GM19468 (cell line): ENCODE measurements at regions not wholly inside any gene's neighbourhood (a gene's known extent, or its start where the extent isn't known, plus 50 kb on each side); places are given as distances from the start of the nearest gene placed in this dataset.

ENCODE experiments used
- ATAC-seq: cut with Tn5 transposase; IDR thresholded peaks from one replicate; pipeline ENCODE4 v1.9.1; 2021; ENCODE audit warnings: mild to moderate bottlenecking, moderate library complexity, moderate number of reproducible peaks; ENCODE audit not compliant: unreplicated experiment; ENCODE audit errors: extremely low read depth

- ATAC-seq = no peak
These were observed 233.3 kb upstream of the EGLN3 start for GRCh38 chr14:34184126-34184525.

- no peak for ATAC-seq
These were observed 232.6 kb upstream of the EGLN3 start for GRCh38 chr14:34183478-34183877.

GRCh38 chr14:34181338-34181737 is 230.5 kb upstream of the EGLN3 start:
- no peak for ATAC-seq

GRCh38 chr14:34180869-34181268 is 230.0 kb upstream of the EGLN3 start:
- ATAC-seq = no peak

DNA sequence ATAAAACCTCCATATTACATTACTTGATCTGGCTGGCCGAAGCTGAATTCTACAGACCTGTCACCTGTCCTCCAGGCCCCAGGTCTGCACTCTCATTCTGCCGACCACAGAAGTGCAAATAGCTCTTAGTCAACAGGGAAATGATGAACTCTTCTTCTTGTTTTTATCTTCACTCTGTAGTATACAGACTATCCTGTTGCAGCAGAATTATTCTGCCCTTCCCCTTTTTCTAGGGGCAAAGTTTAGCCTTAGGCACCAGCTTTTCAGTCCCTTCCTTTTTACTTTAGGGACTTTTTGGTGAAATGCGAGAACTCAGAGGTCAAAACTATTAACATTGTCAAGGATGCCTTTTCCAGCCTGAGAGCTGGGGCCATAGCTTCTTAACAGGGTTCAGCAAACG is 229.6 kb upstream of the EGLN3 start:
- ATAC-seq = no peak

DNA sequence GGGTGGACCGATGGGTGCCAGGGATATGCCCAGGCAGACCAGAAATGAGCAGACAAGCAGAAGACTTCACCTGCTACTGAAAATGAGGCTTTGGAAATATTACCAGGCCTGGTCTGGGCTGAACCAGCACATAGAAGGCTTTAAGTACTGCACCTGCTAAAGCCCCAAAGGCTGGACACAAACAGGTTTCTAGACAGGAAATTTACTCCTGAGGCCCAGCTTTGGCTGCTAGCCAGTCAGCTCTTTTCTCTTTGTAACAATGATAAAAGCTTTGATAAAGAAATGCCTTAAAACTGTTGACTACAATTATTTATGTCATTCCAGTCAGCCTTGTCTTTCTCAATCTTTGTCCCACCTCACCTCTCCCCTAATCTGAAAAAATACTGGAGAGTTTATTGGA is 228.9 kb upstream of the EGLN3 start:
- ATAC-seq = no peak

GRCh38 chr14:34177466-34177865 is 226.6 kb upstream of the EGLN3 start:
- no peak for ATAC-seq

DNA sequence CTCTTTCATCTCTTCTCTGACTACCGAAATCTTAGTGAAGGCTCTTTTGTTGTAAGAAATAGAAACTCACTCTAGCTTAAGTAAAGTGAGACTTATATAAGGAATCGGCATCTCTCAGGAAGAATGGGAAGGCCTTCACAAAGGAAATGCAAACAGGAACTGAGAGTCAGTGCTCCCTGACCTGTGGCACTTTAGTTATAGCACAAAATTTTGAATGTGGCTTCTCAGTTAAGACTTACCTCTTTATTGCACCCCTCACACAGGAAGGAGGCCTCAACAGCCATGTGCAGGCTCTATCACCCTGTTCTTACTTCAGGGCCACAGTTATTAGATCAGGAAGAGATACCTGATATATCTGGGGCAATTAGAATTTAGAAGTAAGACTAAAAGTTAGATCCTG is 224.7 kb upstream of the EGLN3 start:
- ATAC-seq = no peak

GRCh38 chr14:34174973-34175372 is 224.1 kb upstream of the EGLN3 start:
- no peak for ATAC-seq

- no peak for ATAC-seq
These were observed 223.0 kb upstream of the EGLN3 start for GRCh38 chr14:34173916-34174315.

- no peak for ATAC-seq
These were observed 221.9 kb upstream of the EGLN3 start for GRCh38 chr14:34172550-34173368.

DNA sequence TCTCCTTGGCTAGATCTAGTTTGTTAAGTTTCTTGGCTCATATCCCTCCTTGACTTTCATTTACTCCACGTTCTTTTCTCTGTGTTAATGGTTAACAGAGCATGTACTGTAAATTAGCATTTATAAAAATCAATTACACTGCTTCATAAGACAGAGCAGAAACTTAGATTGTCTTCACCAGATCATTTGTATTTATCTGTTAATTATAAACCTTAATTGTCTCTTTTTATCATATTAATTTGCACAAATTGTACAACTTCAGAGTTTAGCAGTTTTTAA is 221.2 kb upstream of the EGLN3 start:
- no peak for ATAC-seq

- ATAC-seq = no peak
These were observed 220.7 kb upstream of the EGLN3 start for GRCh38 chr14:34171431-34172172.

- ATAC-seq = no peak
These were observed 220.0 kb upstream of the EGLN3 start for GRCh38 chr14:34170882-34171281.

DNA sequence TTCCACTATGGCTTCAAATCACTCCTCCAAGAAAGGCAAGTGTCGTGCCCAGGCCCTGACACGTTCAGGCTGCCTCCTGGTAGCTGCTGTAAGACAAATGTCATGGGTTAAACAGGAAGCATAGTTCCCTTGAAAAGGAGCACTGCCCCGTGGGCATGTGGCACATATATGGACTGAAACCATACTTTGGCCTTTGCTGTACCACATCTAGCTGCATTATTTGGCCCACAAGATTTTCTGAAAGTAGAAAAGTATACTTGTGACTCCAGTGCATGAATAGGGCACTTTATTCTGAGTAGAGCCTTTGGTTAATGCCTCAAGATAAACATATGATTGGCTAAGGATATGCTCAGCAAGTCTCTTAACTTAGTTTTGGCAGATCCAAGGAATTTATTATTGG is 218.7 kb upstream of the EGLN3 start:
- ATAC-seq = no peak

DNA sequence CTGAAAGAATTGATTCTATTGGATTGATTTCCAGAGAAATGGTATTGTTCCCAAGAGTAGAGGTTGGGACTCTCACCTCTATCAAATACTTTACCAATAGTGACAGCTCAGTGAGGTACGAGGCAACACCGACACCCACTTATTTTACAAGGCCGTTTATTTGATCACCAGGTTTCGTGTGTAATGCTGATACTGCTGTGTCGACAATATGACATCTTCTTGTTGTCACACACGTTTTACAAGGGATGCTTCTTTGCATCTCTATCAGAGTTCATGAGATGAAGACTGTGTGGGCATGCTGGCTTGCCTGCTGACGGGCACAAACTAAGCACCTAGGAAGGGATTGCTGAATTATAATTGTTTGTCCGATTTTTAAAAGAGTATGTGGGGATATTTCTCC is 217.8 kb upstream of the EGLN3 start:
- no peak for ATAC-seq

DNA sequence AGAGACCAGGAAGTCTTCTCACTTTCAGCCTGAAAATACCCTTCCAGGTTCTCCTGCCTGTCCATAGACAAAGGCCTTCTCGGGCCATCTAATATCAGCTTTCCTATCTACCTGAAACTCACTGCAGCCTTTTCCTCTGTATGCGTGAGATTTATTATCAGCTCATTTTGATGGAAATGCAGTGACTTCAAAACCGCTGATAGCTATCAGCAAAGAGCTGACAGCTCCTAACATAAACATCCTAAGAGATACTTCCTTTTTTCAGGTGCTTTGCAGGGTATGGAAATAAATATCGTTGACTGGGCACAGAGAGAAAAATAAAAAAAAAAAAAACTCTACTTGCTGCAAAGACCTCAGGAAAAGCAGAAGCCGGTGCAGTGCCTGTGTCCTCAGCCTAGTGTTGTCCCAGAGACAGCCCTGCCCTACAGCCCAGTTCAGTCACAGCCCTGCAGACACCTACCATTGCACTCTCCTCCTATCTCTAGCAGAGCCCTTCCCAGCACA is 215.0 kb upstream of the EGLN3 start:
- no peak for ATAC-seq

- ATAC-seq = no peak
These were observed 213.4 kb upstream of the EGLN3 start for GRCh38 chr14:34164162-34164864.

- no peak for ATAC-seq
These were observed 210.6 kb upstream of the EGLN3 start for GRCh38 chr14:34161351-34162082.

DNA sequence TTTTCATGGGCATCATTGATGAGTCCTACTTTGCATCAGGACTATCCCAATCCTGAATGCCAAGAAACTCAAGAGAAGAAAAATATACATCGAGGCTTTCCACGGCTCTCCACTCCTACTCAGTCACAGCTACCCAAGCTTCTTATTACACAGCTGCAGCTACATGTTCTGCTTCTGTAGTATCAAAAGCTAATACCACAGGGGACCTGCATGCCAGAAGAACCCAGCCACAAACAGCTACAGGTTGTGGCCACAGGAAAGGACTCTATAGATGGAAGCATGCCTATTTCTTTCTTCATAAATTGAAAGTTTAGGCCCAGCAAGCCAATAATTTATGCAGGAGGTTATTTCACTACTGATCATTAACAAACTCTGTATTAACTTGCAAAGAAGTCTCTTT is 209.7 kb upstream of the EGLN3 start:
- no peak for ATAC-seq
